GM21390 (cell line): ENCODE measurements at regions not wholly inside any gene's neighbourhood (a gene's known extent, or its start where the extent isn't known, plus 50 kb on each side); places are given as distances from the start of the nearest gene placed in this dataset.

Source experiments
- ATAC-seq: cut with Tn5 transposase; IDR thresholded peaks from one replicate; pipeline ENCODE4 v1.9.1; 2021; ENCODE audit not compliant: unreplicated experiment

DNA sequence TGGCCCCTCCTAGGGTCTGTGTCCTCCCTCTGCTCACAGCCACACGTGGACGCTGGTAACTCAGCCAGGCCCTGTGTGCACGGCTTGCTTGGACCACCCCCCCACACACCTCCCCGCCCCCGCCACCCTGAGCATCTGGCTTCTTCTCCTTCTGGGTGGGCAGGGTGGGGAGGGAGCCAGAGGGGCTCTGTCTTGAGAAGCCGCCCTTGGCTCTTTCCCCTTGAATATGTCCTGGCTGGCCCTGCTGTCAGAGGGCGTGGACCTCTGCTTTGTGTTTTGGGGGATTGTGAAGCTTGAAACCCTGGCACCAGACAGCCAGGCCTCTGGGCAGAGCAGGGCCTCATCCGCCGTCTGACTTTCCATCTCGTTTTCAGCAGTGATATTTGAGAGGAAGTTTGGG, 72.1 kb downstream of the GLI2 start:
- ATAC-seq = no peak

DNA sequence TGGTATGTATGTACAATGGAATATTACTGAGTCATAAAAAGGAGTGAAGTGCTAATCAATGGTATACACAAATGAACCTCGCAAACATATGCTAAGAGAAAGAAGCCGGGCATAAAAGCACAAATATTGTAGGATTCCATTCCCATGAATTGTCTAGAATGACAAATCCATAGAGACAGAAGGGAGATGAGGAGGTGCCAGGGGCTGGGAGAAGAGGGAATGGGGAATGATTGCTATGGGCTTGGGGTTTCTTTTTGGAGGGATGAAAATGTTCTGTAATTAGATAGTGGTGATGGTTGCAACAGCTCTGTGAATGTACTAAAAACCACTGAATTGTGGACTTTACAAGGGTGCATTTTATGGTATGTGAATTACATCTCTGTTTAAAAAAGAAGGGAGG, 73.5 kb downstream of the GLI2 start:
- ATAC-seq = no peak

DNA sequence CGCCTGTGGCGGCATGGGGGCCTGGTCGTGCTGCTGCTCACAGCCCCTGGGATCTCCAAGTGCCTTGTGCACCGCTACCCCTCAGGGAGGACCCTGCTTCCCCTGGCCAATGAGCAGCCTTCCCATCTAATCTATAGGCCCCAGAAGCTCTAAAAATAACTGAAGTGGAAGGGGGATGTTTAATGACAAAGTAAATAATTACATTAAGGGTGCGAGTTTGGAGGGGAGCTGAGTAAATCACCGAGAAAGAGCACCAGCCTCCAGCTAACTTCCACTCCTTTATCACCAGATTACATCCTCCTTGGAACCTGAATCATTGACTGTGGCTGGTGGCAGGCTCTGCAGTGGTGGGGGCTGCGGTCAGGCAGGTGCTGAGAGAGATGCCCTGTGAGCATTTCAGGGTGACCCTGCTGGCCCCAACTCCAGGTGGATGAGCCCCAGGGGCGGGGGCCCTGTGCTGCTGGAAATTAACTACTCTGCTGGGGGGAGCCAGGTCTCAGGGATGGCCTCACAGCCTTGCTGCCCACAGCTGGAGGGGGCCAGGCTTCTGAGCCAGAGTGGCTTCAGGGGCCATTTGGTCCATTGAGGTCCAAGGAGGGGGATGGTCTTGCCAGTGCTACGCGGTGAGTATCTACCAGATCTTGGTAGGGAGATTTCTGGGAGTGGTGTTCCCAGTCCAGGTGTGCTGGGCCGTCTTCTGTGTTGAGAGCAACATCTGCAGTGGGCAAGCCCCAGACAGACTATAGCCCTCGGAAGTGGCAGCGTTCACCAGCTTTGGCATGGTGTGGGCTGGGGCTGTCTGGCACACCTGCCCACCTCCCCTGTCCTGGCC, 74.2 kb downstream of the GLI2 start:
- ATAC-seq = no peak

DNA sequence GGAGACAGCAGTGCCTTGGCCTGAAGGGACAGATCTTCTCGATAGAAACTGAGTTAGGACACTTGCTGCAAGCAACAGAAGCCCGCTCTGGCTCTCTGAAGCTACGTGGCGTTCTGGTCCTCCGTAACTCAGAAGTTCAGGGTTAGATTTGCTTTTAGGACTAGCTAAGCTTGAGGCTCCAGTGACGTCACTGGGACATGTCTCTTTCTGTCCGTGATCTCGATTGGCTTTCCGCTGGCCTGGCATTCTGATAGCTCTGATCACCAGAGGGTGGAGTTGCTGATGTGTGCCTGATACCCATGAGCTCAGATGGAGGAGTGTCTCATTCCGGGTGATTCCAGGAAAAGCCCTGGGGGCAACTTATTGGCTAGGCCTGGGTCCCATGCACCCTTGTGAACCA, 75.0 kb downstream of the GLI2 start:
- ATAC-seq = no peak

DNA sequence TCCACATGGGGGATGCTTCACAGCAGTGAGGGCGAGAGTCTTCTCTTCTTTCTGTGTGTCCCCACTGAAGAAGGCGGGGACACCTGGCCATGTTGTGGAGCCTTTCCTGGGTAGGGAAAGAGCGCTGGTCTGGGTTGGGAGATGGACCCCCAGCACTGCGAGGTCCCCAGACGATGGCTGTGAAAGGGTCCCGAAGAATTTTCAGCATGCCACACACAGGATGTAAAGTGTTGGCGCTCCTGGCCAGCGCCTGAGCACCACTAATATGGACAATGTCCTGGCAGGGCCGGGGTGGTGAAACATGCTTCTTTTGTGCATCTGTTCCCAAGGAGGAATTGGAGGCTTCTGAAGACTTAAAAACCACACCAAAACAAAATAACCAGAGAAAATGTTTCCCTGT, 77.2 kb downstream of the GLI2 start:
- no peak for ATAC-seq

DNA sequence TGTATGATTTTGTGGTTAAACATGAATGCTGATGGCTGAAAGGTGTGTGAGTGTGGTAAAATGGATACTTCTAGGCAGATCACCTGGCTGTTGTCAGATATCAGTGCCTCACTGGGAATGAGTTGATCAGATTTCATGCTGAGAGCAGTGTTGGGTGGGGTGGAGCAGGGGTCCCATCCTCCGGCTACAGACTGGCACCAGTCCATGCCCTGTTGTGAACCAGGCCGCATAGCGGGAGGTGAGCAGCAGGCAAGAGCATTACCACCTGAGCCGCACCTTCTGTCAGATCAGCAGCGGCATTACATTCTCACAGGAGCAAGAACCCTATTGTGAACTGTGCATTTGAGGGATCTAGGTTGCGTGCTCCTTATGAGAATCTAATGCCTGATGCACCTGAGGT, 78.7 kb downstream of the GLI2 start:
- no peak for ATAC-seq

DNA sequence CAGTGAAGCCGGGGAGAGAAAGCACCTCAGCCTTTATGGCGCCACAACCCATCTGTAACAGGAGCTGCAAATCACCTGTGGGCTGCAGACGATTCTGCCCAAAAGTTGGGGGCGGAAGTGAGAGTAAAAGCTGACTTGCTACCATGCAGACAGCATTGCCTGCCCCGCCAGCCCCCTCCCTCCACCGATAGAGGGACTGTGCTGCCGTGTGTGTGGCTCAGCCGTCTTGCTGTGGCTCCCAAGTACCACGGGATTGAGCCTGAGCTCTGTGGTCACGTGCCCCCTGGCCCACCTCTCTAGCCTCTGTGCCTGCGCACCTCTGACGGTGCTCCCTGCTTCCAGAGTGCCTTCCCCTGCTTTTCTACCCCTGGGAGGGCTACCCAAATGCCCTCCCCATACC, 79.6 kb downstream of the GLI2 start:
- ATAC-seq = no peak

DNA sequence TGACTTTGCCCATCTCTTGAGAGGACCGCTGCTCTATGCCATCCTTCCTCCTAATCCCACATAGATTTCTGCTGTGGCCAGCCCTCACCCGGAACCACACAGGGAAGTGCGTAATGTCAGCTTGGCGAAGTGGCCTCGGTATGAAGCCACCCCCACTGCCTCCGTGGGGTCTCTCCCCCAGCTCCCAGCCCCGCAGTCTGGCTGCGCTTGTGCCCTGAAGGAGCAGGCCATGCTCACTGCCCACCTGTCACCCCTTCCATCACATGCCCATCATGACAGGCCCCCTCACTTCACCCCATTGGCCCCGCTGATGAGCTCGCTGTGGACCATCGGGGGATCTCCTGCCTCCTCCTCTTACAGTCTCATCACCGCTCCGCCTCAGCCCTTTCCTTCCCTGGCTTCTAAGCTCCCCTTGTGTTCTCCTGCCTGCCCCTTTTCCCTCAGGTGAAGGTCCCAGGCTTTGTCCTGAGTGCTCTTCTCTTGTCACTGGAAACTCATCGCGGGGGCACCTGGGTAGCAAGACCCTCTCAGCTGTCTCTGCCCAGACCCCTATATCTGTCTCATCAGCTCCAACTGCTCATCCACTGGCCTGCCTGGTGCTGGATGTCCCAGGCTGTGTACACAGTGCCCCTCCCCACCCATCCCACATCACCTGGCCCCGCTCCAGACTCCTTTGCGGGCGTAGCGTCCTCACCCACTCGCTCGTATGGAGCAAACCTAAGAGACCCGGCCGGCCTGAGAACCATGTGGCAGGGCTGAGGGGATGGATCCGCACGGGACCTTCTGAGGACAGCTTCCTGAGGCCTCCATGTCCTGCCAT, 81.7 kb downstream of the GLI2 start:
- ATAC-seq = no peak

DNA sequence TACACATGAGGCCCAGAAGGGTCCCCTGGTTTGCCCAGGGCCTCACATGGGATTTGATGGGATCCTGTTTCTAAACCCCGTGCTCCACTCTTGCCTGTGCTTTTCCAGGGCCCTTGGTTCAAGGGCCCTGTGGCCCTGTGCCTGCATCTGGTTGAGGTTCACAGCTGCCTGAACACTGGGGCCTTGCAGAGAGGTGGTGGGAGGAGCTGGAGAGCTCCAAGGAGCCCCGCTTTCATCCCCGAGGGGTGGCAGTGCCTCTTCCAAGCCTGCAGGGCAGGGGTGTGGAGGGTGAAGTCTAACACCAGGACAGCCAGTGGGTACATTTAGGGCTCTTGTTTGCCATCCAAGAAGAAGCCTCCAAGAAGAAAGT, 82.3 kb downstream of the GLI2 start:
- no peak for ATAC-seq

DNA sequence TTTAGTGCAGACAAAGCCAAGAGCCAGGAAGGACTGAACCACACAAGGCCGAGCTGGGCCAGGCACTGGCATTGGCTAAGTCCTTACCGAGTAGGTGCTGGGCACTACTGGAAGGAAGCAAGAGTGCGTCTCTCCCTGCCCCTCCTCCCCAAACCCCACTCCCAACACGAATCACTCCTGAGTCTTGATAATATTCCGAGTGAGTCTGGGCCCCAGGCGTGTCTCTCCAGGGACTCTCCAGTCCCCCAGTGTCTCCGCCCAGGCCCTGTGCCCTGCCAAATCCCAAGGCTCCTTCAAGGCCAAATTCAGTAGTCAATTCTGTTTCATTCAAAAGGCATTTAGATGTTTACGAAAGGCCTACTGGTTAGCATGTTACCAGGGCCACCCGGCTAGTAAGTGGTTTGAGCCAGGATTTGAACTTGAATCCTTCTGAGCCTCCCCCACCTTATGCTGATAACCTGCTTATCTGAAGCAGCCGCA, 82.8 kb downstream of the GLI2 start:
- no peak for ATAC-seq

DNA sequence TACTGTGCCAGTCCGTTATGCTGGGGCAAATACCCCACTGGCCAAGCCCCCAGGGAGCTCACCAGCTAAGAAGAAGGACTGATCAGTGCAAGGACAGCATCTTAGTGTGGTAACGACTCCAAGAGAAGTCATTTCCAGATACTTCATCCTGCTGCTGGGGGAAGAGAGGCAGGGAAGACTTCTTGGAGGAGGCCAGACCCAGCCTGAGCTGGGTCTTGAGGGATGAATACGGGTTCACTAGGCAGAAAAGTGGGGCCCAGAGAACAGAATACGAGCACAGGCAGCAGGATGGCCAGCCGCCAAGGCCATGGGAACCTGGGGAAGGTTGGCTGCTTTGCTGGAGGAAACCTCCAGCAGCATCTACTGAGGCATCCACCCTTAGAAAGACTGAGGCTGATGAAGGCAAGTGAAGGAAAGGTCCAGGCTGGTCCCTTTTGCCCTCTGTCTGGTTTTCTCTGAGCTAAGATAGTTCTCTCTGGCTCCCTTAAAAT, 84.1 kb downstream of the GLI2 start:
- no peak for ATAC-seq

DNA sequence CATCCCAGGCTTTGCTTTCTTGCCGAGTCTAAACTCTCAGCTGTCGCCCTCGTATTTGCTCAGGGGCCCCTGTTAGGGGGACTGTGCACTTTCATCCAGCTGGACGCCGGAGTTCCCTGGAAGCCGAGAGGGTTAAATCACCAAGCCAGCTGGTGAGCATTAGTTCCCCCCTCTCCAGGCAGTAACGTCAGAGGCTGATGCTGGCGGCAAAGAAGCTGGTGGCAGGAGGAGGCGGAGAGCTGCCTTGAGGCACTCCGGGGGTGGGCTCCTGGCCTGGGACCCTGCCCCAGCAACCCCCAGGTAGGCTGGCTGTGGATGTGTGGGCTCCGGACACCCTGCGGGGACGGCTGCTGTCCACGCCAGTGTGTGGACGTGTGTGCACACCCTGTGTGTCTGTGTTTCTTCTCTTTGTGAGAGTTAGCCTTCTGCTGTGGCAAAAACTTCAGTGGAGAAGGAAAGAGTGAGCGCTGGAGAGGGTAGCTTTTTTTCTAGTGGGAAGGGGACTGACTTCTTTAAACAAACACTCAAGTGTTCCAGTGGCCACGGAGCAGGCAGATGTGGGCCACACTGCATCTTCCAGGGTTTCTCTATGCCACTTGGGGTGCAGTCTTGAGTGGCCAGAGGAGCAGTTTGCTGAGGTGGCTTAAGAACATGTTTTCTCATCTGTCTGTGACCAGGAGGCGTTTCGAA, 84.7 kb downstream of the GLI2 start:
- no peak for ATAC-seq

DNA sequence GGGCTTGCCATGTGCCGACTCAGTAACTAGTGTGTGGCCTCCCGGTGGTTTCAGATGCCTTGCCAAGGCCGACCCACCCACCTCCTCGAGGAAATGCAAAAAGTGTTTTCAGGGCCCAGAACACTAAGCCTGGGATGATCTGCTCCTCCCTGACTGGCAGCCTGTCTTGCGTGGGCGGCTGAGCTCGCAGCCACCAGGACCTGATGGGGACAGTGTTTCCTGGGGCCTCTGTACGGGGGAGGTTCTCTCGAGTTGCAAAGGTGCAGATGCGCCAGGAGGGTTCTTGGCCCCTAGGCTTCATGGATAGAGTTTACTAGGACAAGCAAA, 85.2 kb downstream of the GLI2 start:
- ATAC-seq = no peak

DNA sequence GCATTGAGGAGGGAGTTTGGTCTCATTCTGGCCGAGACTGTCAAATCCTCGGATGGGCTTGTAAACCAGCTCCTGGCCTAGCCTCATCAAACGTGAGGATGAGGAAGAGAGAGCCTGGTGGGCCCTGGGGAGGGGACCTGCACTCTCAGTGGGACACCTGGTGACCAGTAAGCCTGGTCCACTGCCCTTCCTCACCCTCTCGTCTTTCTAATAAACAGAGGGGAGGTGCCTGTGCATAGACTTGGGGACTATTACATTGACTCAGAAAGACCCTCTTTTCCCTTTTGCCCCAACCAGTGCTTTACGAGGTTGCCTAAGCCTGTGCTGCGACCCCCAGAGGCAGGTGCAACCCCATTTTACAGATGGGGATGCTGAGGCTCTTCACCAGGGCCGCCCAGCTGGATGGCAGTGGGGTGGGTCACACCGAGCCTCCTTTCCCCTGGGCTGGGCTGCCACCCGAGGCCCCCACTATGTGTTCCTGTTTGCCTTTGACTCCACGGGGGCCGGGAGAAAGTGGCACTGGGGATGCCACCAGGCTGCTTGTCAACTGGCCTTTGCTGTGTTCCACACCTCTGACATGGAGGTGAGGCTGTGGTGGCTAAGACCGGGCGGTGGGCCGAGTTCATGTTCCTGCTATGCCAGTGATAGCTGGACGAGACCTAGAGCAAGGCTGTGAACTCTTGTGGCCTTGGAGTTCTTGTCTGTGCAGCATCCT, 85.9 kb downstream of the GLI2 start:
- no peak for ATAC-seq

DNA sequence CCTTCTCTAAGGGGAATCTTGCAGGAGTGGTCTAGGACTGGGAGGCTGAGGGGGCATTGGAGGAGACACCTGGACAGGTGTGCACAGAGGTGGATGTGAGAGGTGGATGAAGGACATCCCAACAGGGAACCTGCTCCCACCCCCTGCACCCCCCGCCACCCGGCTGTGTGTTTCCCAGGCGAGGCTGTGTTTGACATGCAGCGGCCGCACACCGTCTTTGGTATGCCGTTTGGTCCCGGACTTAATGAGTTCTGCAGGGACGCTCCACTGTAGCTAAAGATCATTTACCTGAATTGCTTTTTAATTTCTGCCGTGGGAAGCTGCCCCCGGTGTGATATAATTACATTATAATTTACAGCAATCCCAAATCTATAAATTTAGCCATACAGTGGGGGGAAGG, 87.3 kb downstream of the GLI2 start:
- ATAC-seq = no peak

DNA sequence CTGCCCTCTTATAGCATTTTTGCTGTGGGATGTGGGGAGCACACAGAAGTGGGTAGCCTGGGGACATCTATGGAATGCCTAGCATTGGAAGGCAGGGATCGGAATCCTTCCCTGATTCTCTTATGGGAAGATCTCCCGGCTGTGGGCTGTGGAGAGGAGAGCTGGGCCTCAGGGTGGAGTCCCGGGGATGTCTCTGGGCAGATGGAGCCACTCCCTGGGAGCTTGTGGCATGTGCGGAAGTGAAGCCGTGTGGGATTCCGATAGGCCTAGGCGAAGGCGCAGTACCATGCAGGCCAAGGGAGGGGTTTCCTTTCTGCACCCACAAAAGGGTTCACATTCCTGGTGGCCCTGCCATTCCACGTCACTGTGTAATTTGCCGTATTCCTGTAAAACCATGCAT, 87.9 kb downstream of the GLI2 start:
- no peak for ATAC-seq

DNA sequence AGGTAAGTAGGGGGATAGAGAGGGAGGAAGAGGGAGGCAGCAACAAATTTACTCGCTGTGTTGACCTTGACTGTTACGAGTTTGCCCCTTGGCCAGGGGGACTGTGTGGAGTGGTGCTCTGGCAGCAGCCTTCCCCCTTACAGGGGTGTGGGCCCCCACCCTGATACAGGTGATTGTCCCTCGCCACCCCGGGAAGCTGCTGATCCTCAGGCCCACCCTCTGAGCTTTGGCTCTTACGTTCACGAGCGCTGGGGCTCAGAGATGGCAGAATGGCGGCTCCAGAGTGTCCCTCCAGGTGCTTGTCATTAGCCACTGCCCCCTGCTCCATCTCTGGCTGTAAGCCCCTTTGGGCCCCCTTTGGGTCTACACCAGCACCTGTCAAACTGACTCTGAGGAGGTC, 88.6 kb downstream of the GLI2 start:
- no peak for ATAC-seq

DNA sequence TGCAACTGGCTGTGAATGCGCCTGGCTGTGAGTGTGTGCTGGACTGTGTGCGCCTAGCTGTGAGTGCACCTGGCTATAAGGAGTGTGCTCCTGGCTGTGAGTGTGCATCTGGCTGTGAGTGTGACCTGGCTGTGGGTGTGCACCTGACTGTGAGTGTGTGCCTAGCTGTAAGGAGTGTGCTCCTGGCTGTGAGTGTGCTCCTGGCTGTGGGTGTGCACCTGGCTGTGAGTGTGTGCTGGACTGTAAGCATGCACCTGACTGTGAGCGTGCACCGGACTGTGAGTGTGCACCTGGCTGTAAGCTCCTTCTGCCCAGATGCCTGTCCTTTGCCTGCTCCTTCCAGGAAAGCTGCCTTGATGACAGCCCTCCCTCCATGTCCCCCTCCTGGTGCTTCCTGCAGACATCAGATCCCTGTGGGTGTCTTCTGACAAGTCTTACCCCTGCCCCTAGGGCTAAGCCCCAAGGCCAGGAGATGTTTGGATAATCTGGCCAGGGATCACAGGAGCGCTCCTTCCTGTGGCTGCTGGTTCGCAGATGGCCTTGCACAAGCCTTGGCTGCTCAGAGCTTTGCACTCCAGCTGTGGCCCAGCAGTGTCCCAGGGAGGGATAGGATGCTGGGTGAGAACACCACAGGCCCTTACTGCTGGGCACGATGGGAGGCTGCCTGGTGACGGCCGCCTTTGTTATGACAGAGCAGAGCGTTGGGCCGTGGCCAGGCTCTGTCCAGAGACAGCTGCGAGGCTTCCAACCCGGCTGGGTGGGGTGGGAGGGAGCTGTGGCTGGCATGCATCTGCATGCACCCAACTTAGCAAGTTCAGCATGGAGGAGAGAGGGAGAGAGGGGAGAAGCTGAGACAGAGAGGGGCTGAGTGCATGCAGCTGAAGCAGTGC, 89.9 kb downstream of the GLI2 start:
- ATAC-seq = no peak

DNA sequence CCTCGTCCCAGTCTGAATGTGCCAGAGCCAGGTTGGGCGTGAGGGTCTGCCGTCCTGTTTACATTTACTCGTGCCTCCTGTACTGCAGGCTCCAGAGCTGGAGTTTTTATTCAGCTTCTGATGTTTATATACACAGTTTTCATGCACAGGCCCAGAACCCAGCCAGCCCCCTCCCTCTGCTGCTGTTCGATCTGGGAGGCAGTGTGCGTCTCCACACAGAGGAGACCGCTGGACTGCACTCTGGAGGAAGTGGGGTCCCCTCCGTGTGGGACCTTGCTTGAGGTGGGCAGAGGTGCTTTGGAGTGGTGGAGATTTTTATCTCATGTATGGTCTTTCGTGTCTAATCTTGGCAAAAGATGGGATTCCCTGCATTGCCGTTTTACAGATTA, 90.6 kb downstream of the GLI2 start:
- ATAC-seq = no peak

DNA sequence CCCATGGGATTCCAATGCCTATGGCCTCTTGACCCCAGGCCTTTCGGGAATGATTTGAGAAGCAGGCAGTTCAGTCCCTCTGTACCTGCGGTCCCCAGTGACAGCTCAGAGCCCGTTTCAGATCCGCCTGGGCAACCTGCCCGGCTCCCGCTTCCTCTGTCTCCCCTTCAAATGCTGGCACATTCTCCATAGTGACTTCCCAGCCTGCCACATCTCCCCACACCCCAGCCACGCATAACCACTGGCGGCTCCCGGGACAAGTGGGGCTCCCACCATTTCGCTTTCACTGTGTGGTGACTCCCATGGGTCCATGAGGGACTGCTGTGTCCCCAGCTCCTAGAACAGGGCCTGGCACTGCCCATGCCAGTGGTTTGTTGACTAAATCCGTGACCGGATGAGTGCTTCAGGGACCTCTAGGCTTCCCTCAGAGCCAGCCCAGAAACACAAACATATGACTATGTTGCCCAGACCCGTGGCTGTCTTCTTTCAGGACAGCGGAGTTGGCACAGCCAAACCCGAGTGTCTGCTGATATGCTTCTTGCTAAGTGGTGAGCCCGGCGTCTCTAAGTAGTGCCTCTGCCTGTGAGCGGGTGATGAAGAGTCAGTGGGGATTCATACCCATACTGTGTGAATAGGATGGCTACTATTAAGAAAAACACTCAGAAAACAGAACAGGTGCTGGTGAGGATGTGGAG, 91.2 kb downstream of the GLI2 start:
- ATAC-seq = no peak
